ENCODE measurements at regions not wholly inside any gene's neighbourhood (a gene's known extent, or its start where the extent isn't known, plus 50 kb on each side); places are given as distances from the start of the nearest gene placed in this dataset.
"Not testable (repeated sequence)": the region's sequence is repeated elsewhere in the genome, so short reads cannot be mapped to it uniquely, and the experiment has no call there.

DNA sequence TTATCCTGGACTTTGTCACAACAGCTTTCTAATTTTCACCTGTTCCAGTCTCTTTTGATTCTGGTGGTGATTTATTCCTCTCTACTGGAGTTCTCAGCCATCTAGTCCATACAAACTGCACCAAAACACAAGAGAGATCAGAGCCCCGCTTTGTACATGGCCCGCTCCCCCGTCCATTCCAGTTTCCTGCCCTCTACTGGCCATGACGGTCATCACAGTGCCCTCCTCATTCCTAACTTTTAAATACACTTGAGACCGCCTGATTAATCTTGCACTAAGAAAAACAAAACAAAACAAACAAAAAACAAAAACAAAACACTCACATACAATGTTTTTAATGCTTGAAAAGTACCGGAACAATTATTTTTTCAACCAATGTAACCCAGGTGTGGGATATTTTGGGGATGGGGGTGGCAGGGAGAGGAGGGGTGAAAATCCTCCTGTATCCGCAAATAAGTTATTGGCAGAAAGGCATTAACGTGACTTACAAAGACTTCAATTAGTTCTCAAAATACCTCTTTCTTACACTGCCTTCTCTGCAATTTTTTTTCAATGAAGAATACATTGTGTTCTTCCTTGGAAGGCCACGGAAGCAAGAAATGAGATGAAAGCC, 84.8 kb upstream of the PAM start:
- peak; percentile 38 for DNase-seq (ENCODE audit: extremely low spot score)
- CTCF ChIA-PET = no interaction called here
- TF ChIP-seq, protein P1, sequence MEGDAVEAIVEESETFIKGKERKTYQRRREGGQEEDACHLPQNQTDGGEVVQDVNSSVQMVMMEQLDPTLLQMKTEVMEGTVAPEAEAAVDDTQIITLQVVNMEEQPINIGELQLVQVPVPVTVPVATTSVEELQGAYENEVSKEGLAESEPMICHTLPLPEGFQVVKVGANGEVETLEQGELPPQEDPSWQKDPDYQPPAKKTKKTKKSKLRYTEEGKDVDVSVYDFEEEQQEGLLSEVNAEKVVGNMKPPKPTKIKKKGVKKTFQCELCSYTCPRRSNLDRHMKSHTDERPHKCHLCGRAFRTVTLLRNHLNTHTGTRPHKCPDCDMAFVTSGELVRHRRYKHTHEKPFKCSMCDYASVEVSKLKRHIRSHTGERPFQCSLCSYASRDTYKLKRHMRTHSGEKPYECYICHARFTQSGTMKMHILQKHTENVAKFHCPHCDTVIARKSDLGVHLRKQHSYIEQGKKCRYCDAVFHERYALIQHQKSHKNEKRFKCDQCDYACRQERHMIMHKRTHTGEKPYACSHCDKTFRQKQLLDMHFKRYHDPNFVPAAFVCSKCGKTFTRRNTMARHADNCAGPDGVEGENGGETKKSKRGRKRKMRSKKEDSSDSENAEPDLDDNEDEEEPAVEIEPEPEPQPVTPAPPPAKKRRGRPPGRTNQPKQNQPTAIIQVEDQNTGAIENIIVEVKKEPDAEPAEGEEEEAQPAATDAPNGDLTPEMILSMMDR (IDR thresholded peaks at IDR 0.05; ENCODE audit: control extremely low read depth, extremely low read depth, low read depth, missing control alignments) = peak; percentile 43
- POLR2A ChIA-PET = no interaction called here

- CTCF ChIA-PET; DNase-seq (ENCODE audit: extremely low spot score); POLR2A ChIA-PET: not testable (repeated sequence)
Observed at GRCh38 chr5:102671033-102671734, 83.9 kb upstream of the PAM start.

GRCh38 chr5:102678267-102679058, 76.6 kb upstream of the PAM start:
- DNase-seq (ENCODE audit: extremely low spot score) = no peak
- CTCF ChIA-PET = interaction anchor here (0.8 kb wide), 1 partner anchor 31 kb away, joined by 3 read pairs; no protein-coding TSS in a partner anchor
- TF ChIP-seq, protein P1 (IDR thresholded peaks at IDR 0.05; ENCODE audit: control extremely low read depth, extremely low read depth, low read depth, missing control alignments) = no peak
- POLR2A ChIA-PET = no interaction called here

DNA sequence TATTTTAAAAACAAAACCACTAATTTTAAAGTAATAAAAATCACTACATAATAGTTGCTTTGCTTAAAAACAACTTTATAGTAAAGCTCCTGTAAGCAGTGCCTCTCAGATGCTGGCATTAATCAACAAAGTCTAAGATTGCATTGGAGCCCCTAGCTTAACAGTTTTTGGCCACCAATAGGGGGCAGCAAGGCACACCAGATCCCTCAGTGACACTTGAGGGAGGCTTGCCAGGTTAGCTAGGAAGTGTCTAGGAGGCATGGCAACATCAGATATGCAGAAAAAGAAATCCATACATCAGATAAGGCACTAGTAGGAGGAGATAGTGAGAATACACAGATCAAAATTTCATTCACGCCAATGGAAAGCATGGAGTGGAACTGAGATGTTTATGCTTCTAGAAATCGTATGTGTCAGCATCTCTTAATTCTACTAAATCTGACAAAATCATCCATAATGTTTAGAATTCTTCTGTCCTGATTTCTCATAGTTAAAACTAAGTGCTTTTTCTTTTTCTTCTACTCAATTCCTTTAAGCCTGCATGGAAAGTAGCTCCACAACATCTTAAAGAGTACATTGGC, 73.6 kb upstream of the PAM start:
- POLR2A ChIA-PET = no interaction called here
- CTCF ChIA-PET = interaction anchor here (0.8 to 3.2 kb wide), 40 partner anchors 9 to 543 kb away, joined by 3 to 38 read pairs (median 4); partner anchors contain the start of genes GIN1 and PPIP5K2
- peak; percentile 52 for DNase-seq (ENCODE audit: extremely low spot score)
- TF ChIP-seq, protein P1 (IDR thresholded peaks at IDR 0.05; ENCODE audit: control extremely low read depth, extremely low read depth, low read depth, missing control alignments) = peak; percentile 85

DNA sequence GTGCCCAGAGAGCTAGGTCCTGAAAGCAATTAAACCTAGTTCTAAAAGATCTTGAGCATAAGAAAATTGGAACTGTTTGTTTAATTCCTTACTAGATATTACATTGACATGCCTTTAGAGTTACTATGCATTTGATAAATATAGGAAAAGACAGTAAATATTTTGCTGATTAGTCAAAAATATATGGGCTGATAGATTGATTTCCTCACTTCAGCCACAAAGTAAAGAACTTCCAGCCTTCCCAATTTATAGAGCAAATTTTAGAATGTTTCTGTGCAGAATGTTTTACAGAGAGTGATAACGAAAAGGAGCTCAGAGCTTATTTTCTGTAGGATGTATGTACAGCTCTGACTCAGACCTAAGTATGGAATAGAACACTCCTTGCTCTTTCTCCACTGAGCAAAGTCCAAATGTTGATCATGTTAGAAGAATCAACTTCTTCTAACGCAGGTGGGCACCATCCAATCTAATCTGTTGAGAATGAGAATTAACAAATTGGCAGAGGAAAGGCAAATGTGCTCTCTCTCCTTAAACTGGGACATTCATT, 72.9 kb upstream of the PAM start:
- DNase-seq (ENCODE audit: extremely low spot score) = no peak
- TF ChIP-seq, protein P1 (IDR thresholded peaks at IDR 0.05; ENCODE audit: control extremely low read depth, extremely low read depth, low read depth, missing control alignments) = no peak
- POLR2A ChIA-PET = no interaction called here
- CTCF ChIA-PET = interaction anchor here (0.8 to 3.2 kb wide), 33 partner anchors 9 to 542 kb away, joined by 3 to 38 read pairs (median 4); partner anchors contain the start of genes GIN1 and PPIP5K2

- CTCF ChIA-PET, POLR2A ChIA-PET: not testable (repeated sequence)
Observed at GRCh38 chr5:102688076-102688475, 67.0 kb upstream of the PAM start.

GRCh38 chr5:102688581-102689342, 66.3 kb upstream of the PAM start:
- POLR2A ChIA-PET; DNase-seq (ENCODE audit: extremely low spot score): not testable (repeated sequence)
- CTCF ChIA-PET = interaction anchor here (4.4 kb wide), 1 partner anchor 7 kb away, joined by 22 read pairs; no protein-coding TSS in a partner anchor

More at GRCh38 chr5:102688076-102688475, 67.0 kb upstream of the PAM start:
- not testable (repeated sequence) for DNase-seq (ENCODE audit: extremely low spot score)
